Psoas muscle (tissue), 7 donors: ENCODE measurements at regions not wholly inside any gene's neighbourhood (a gene's known extent, or its start where the extent isn't known, plus 50 kb on each side); places are given as distances from the start of the nearest gene placed in this dataset.

Source experiments
- ATAC-seq, 4 donors: fragments of 200-7000 bp; cut with Tn5 transposase; one replicate each; pipeline ENCODE4 v1.9.1; 2020; ENCODE audit warnings: moderate library complexity in 3 of 4, mild to moderate bottlenecking in 2 of 4
- DNase-seq, 2 donors: peaks; one replicate each; pipeline ENCODE4 v3.0.0-alpha.2; 2020
- H3K27ac ChIP-seq: fragments of 200-600 bp; one replicate; pipeline ENCODE4 v1.8.0; 2022
- H3K27me3 ChIP-seq, 3 donors: fragments of 200-600 bp in 1 of 3; one replicate each; pipeline versions ENCODE4 v1.6.1 to v1.8.0; 2013 to 2022; ENCODE audit warnings: low read length in 2 of 3, mild to moderate bottlenecking in 2 of 3, moderate library complexity in 1 of 3; ENCODE audit not compliant: insufficient read depth in 3 of 3
- H3K36me3 ChIP-seq, 2 donors: fragments of 200-600 bp in 1 of 2; one replicate each; pipeline versions ENCODE4 v1.6.1 to v1.8.0; 2013 to 2022; ENCODE audit warnings: low read depth in 1 of 2, mild to moderate bottlenecking in 1 of 2, moderate library complexity in 1 of 2; ENCODE audit not compliant: insufficient read depth in 1 of 2
- H3K4me1 ChIP-seq: fragments of 200-600 bp; one replicate; pipeline ENCODE4 v1.8.0; 2022
- H3K4me3 ChIP-seq: fragments of 200-600 bp; one replicate; pipeline ENCODE4 v1.8.0; 2022; ENCODE audit warnings: mild to moderate bottlenecking
- H3K9me3 ChIP-seq: fragments of 200-600 bp; one replicate; pipeline ENCODE4 v1.8.0; 2022
- CTCF ChIP-seq: fragments of 200-600 bp; IDR thresholded peaks from one replicate; pipeline ENCODE4 v1.8.0; 2022; ENCODE audit warnings: antibody characterized with exemption
- WGBS, 3 donors: extraction: QIAGEN DNeasy Blood & Tissue Kit; methylation state at CpG; one replicate each; pipeline versions ENCODE4 v1.1.6 to v1.1.7; 2013; 5-methylcytosine and 5-hydroxymethylcytosine counted together
- intact Hi-C, 2 donors: fragments of 100-400 bp; cut with DNase I; formaldehyde crosslinking; loops; one replicate each; pipeline versions ENCODE4 v1.11.0 to v1.14.2; 2022
- donor health status: healthy with polysubstance abuse.
- donor health status: DM: no; HTN: no; CAD: no; lungs with moderate emphysema.
- donor health status: Bipolar disorder and iron deficiency.
- donor health status: healthy.
- donor health status: DM: yes; HTN: yes; CAD: no.
- donor health status: DM: no; HTN: no; CAD: no.
- donor health status: DM: yes; HTN: yes; CAD: no.

GRCh38 chr6:153563001-153563400 is 431.9 kb upstream of the RGS17 start:
- H3K4me1 ChIP-seq = no peaks in the 10 kb centered on the region
- H3K4me3 ChIP-seq = no peak overlapping the region
- 85 to 90% (median 86%) methylated on average over 5 of the region's 5 CpGs for WGBS, 3 donors
- no peak overlapping the region for H3K27ac ChIP-seq
- no peaks in the 10 kb centered on the region for H3K27me3 ChIP-seq
- ATAC-seq = no peak
- H3K9me3 ChIP-seq = no peaks in the 10 kb centered on the region
- H3K36me3 ChIP-seq = no peaks in the 10 kb centered on the region
- no peak for DNase-seq
- intact Hi-C loops = no loop called here
- no peak for TF ChIP-seq CTCF

GRCh38 chr6:153553627-153554026 is 422.5 kb upstream of the RGS17 start:
- Histone ChIP-seq H3K4me3 (no peak overlapping the region), H3K27ac (no peak overlapping the region), H3K36me3 (no peaks in the 10 kb centered on the region), H3K9me3 (no peaks in the 10 kb centered on the region), H3K27me3 (no peaks in the 10 kb centered on the region), H3K4me1 (no peaks in the 10 kb centered on the region)
- 69 to 74% (median 70%) methylated on average over 1 of the region's 1 CpG for WGBS, 3 donors
- no peak for ATAC-seq
- no peak for TF ChIP-seq CTCF
- DNase-seq = no peak
- intact Hi-C loops = no loop called here

GRCh38 chr6:153539602-153540001 is 408.5 kb upstream of the RGS17 start:
- Histone ChIP-seq H3K36me3 (no peaks in the 10 kb centered on the region), H3K9me3 (no peaks in the 10 kb centered on the region), H3K27me3 (no peaks in the 10 kb centered on the region), H3K4me1 (no peaks in the 10 kb centered on the region), H3K4me3 (no peak overlapping the region), H3K27ac (no peak overlapping the region)
- no peak for TF ChIP-seq CTCF
- WGBS, 3 donors = 77 to 91% (median 85%) methylated on average over 2 of the region's 2 CpGs
- ATAC-seq (no peak), DNase-seq (no peak)
- intact Hi-C loops = no loop called here

GRCh38 chr6:153538491-153538890 is 407.4 kb upstream of the RGS17 start:
- H3K4me3 ChIP-seq = no peak overlapping the region
- no peak for DNase-seq
- no peaks in the 10 kb centered on the region for H3K27me3 ChIP-seq
- no peaks in the 10 kb centered on the region for H3K9me3 ChIP-seq
- no peaks in the 10 kb centered on the region for H3K4me1 ChIP-seq
- H3K27ac ChIP-seq = no peak overlapping the region
- no peaks in the 10 kb centered on the region for H3K36me3 ChIP-seq
- intact Hi-C loops = no loop called here
- TF ChIP-seq CTCF = no peak
- no peak for ATAC-seq
- 73 to 76% (median 76%) methylated on average over 1 of the region's 1 CpG for WGBS, 3 donors

- Histone ChIP-seq H3K27ac (no peak overlapping the region), H3K4me1 (no peaks in the 10 kb centered on the region), H3K36me3 (no peaks in the 10 kb centered on the region), H3K27me3 (no peaks in the 10 kb centered on the region), H3K9me3 (peaks cover under 1% of the 10 kb centered on the region), H3K4me3 (no peak overlapping the region)
- WGBS, 3 donors = 56 to 68% (median 66%) methylated on average over 1 of the region's 1 CpG
- no peak for TF ChIP-seq CTCF
- no peak for ATAC-seq
- DNase-seq = no peak
- intact Hi-C loops = no loop called here
Observed at GRCh38 chr6:153537422-153537821, 406.3 kb upstream of the RGS17 start.
